Mesothelial cell of epicardium (in vitro differentiated cells): ENCODE measurements at regions not wholly inside any gene's neighbourhood (a gene's known extent, or its start where the extent isn't known, plus 50 kb on each side); places are given as distances from the start of the nearest gene placed in this dataset.
A peak's percentile ranks its signal among the peaks of the same experiment; 100 is the strongest.

Experiments
- DNase-seq, 2 experiments: peaks; one replicate each; pipeline ENCODE4 v3.0.0; 2021; ENCODE audit warnings: low spot score in 2 of 2; ENCODE audit not compliant: unreplicated experiment in 2 of 2
- H3K27ac Mint-ChIP-seq: 2 replicates; pipeline ENCODE4 v1.8.0; 2021; ENCODE audit warnings: mixed read lengths
- H3K27me3 Mint-ChIP-seq: 2 replicates; pipeline ENCODE4 v1.8.0; 2021; ENCODE audit warnings: low read depth, mixed read lengths
- H3K36me3 Mint-ChIP-seq: 2 replicates; pipeline ENCODE4 v1.8.0; 2021; ENCODE audit warnings: mixed read lengths
- H3K4me1 Mint-ChIP-seq: 2 replicates; pipeline ENCODE4 v1.8.0; 2021; ENCODE audit warnings: mixed read lengths
- H3K4me3 Mint-ChIP-seq: 2 replicates; pipeline ENCODE4 v1.8.0; 2021; ENCODE audit warnings: mild to moderate bottlenecking, moderate library complexity, mixed read lengths
- H3K9me3 Mint-ChIP-seq: 2 replicates; pipeline ENCODE4 v1.8.0; 2021; ENCODE audit warnings: mixed read lengths
- TF ChIP-seq, protein P1 (sequence below): fragments of 200-600 bp; sonication (generic); IDR thresholded peaks from one replicate; pipeline ENCODE4 v1.5.0; 2021; ENCODE audit warnings: antibody characterized with exemption; ENCODE audit not compliant: unreplicated experiment

DNA sequence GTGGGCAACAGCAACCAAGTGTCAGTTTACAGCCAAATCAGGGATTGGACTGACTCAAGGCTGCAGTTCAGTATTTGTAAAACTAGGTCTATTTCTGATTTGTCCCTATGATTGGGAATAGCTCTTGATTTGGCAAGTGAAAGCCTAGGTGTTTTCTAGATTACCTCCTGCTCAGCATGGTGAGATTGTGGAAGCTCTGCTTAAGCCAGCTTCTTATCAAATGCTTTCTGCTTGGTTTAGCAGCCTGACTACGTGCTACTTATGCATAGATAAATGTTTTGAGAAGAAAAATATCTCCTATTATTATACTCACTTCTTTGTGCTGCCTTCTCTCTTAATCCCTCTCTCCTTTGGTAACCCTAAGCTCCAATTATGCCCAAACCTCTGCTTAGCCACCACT lies 86.3 kb upstream of the AMOTL1 start:
- H3K4me1 Mint-ChIP-seq, result peaks cover 8% of the 10 kb centered on the region
- H3K36me3 Mint-ChIP-seq, result no peaks in the 10 kb centered on the region
- H3K27me3 Mint-ChIP-seq, result no peaks in the 10 kb centered on the region
- peaks cover 13% of the 10 kb centered on the region for H3K9me3 Mint-ChIP-seq
- no peak for DNase-seq
- H3K4me3 Mint-ChIP-seq, result no peak overlapping the region
- no peak overlapping the region for H3K27ac Mint-ChIP-seq
- TF ChIP-seq, protein P1, sequence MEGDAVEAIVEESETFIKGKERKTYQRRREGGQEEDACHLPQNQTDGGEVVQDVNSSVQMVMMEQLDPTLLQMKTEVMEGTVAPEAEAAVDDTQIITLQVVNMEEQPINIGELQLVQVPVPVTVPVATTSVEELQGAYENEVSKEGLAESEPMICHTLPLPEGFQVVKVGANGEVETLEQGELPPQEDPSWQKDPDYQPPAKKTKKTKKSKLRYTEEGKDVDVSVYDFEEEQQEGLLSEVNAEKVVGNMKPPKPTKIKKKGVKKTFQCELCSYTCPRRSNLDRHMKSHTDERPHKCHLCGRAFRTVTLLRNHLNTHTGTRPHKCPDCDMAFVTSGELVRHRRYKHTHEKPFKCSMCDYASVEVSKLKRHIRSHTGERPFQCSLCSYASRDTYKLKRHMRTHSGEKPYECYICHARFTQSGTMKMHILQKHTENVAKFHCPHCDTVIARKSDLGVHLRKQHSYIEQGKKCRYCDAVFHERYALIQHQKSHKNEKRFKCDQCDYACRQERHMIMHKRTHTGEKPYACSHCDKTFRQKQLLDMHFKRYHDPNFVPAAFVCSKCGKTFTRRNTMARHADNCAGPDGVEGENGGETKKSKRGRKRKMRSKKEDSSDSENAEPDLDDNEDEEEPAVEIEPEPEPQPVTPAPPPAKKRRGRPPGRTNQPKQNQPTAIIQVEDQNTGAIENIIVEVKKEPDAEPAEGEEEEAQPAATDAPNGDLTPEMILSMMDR, result no peak

DNA sequence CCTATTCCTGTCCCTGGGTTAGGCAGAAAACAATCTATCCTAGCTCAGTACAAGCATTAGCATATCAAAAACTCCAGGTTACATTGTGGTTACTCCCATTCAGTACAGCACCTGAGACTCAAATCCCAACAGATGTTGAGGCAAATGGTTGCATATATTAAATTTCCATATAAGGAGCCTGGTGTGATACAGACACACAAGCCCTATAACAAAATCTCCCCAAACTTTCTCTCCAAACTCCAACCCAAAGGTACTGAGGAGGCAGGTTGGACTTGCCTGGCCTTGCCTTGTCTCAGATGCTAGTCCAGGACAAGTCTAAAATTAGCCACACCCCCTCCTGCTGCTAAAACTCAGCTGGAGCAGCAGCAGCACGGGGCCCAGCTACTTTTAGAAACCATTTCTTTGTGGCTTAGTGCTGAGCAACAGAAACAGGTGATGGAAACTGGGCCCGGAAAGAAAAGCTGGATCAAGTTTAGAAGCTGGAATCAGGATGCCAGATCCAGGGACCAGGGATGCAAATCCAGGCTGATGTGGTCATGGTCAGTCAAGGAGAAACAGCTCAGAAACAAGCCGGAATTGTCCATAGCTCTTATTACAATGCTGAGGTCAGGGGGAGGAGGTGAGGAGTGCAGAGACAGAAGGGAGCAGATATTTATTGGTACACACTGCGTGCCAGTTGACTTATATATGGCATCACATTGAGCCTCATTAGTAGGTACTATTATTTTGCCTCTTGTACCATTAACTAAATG lies 73.7 kb upstream of the AMOTL1 start:
- peaks cover 14% of the 10 kb centered on the region for H3K9me3 Mint-ChIP-seq
- no peaks in the 10 kb centered on the region for H3K36me3 Mint-ChIP-seq
- DNase-seq, result no peak
- no peak overlapping the region for H3K27ac Mint-ChIP-seq
- H3K4me3 Mint-ChIP-seq, result no peak overlapping the region
- H3K27me3 Mint-ChIP-seq, result no peaks in the 10 kb centered on the region
- H3K4me1 Mint-ChIP-seq, result no peaks in the 10 kb centered on the region
- TF ChIP-seq, protein P1, result no peak

DNA sequence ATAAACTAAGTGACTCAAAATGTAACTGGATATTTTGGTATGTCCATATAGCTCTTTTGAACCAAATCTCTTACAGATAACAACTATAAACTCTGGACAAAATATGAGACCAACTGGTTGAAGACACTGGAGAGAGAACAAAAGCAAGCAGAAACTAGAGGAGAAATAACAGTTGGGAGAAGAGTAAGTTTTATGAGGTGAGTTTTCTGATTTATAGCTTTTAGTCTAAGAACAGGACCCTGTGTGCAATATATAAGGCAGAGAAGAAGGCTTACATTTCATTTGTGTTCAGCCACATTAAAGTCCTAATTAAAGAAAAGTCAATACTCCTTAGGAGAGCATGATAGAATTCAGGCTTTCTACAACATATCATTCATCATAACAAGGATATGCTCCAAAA lies 71.0 kb upstream of the AMOTL1 start:
- TF ChIP-seq, protein P1, result no peak
- no peak overlapping the region for H3K4me3 Mint-ChIP-seq

DNA sequence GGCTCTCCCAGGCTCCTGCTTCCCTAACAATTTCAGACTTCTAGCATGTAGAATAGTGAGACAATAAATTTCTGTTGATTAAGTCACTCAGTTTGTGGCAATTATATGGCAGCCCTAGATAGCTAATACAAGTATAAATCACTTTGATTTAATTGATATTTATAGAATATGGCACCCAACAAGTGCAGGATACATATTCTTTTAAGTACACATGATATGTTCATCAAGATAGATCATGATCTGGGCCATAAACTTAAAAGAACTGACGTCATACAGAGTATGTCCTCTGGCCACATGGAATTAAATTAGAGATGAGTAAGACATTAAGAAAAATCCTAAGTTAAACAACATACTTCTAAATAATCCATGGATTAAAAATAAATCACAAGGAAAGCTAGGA lies 67.5 kb upstream of the AMOTL1 start:
- Mint-ChIP-seq H3K27ac (peak overlapping the region; percentile 16), H3K27me3 (no peaks in the 10 kb centered on the region)

More for the DNA sequence above, 71.0 kb upstream of the AMOTL1 start:
- no peak overlapping the region for H3K27ac Mint-ChIP-seq
- peaks cover 15% of the 10 kb centered on the region for H3K9me3 Mint-ChIP-seq
- DNase-seq, result no peak
- H3K4me1 Mint-ChIP-seq, result peaks cover 3% of the 10 kb centered on the region
- no peaks in the 10 kb centered on the region for H3K36me3 Mint-ChIP-seq
- H3K27me3 Mint-ChIP-seq, result no peaks in the 10 kb centered on the region

DNA sequence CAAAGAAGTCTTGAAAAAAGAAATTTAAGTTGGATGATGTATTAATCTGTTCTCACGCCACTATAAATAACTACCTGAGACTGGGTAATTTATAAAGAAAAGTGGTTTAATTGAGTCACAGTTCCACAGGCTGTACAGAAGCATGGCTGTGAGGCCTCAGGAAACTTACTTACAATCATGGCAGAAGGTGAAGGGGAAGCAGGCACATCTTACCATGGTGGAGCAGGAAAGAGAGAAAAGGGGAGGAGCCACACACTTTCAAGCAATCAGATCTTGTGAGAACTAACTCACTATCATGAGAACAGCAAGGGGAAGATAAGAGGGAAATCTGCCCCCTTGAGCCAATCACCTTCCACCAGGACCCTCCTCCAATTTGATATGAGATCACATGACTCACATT lies 65.7 kb upstream of the AMOTL1 start:
- H3K27me3 Mint-ChIP-seq, result no peaks in the 10 kb centered on the region
- no peak overlapping the region for H3K4me3 Mint-ChIP-seq
- no peak overlapping the region for H3K27ac Mint-ChIP-seq
- peaks cover 20% of the 10 kb centered on the region for H3K4me1 Mint-ChIP-seq
- TF ChIP-seq, protein P1, result no peak
- H3K36me3 Mint-ChIP-seq, result no peaks in the 10 kb centered on the region
- H3K9me3 Mint-ChIP-seq, result peaks cover 14% of the 10 kb centered on the region
- no peak for DNase-seq

More for the DNA sequence above, 67.5 kb upstream of the AMOTL1 start:
- Mint-ChIP-seq H3K9me3 (peaks cover 15% of the 10 kb centered on the region), H3K4me3 (no peak overlapping the region), H3K4me1 (peaks cover 4% of the 10 kb centered on the region), H3K36me3 (no peaks in the 10 kb centered on the region)
- no peak for DNase-seq
- TF ChIP-seq, protein P1, result no peak
